GM19467 (cell line): ENCODE measurements at regions not wholly inside any gene's neighbourhood (a gene's known extent, or its start where the extent isn't known, plus 50 kb on each side); places are given as distances from the start of the nearest gene placed in this dataset.
"Not testable (repeated sequence)": the region's sequence is repeated elsewhere in the genome, so short reads cannot be mapped to it uniquely, and the experiment has no call there.

ENCODE experiments used
- ATAC-seq: cut with Tn5 transposase; IDR thresholded peaks from one replicate; pipeline ENCODE4 v1.9.1; 2021; ENCODE audit warnings: mild to moderate bottlenecking, moderate library complexity; ENCODE audit not compliant: unreplicated experiment

DNA sequence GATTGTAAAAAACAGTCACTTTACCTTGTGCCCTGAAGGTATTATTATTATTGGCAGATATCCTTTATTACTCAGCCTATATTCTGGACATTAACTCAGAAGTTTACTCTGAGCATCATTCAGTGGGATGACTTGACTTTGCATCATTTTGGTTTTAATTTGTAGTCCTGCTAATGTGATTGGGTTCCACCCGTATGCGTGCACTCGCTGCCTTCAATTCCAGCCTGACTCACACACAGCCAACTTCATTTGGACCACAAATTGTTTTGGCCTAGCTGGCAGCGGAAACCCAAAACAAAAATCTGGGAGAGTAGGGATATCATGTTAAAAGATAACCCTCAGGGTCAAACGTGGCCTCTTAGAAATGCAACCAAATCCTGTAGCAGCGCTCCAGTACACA, 704.4 kb upstream of the SLC35B3 start:
- ATAC-seq: no peak

- ATAC-seq: no peak
Observed at GRCh38 chr6:9138936-9139335, 703.6 kb upstream of the SLC35B3 start.

GRCh38 chr6:9136141-9136822, 700.9 kb upstream of the SLC35B3 start:
- no peak for ATAC-seq

DNA sequence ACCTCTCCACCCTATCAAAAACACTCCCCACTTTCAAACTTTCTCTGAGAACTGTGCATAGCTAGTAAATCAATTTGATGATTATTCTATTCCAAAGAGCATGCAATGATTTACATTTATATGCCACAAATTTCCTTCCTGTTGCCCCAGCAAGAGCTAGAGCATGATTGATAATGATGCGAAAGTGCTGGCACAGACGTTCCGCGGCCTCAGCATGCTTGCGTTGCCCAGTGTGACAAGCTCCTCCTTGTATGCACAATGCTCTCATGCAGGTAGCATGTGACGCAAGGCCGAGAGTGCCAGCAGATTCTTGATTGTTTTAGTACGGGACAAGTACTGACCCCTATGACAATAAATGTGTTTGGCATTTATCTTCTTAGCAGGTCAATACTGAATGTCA, 696.3 kb upstream of the SLC35B3 start:
- no peak for ATAC-seq

DNA sequence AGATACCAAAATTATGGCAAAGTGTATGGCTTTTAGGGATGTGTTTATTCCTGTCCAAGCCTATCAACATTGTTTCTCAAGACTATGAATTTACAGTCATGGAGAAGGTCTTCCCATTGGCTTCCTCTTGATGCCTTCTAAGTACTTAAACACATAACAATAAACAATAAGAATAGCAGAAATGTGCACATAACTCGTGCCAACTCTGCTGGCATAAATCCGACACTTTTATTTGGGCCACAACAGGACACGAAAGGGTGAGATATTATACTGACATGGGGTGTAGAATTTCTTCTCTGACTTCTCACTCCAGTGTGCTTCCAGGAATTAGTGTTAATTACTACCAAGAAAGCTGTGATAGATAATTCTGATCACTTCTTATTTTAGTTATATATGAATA, 695.9 kb upstream of the SLC35B3 start:
- ATAC-seq: no peak

DNA sequence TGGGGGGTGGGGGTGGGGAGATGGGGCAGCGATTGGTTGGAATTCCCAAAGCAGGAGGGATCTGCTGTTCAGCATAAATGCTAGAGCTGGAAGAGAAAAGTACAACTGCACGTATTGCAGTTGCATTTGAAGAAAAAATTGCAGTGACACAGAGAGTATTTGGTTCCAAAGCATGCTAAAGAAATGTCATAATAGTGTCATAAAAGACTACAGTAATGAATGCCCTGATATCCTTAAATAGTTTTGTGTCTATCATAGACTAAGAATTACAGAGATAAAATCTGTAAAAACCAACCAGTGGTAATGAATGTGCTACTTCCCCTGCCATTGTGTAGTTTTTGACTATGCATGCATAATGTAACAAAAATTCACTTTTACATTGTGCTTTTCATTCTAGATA, 693.6 kb upstream of the SLC35B3 start:
- ATAC-seq: no peak

DNA sequence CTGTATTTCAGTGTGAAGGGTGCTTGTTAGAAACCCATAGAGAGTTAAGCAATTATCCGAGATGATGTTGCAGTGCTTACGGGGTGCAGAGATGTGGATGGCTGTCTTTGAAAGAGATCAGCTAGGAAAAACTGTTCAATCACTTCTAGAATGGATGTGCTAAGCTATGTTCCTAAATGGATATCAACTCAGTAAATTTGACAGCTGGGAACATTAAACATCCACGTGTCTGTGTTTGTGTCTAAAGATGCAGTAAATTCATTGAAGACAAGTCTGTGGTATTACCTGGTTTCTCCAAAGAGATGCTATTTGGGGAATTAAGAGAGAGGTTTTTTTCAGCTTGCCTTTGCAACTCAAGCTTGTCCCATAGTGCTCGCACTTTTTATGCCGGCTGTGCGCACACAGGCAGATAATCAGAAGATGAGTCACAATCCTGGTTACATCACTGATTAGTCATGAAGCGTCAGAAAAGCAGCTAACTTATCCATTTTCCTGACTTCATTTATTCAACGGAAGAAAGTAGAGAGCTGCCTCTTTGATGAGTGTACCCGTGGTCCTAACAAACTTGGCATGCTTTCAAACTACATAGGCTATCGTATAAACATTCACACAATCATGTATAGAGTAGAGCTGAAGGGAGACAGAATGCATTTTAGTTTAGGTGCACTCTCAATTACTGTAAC, 691.7 kb upstream of the SLC35B3 start:
- no peak for ATAC-seq

- ATAC-seq: not testable (repeated sequence)
Observed at GRCh38 chr6:9126034-9126433, 690.7 kb upstream of the SLC35B3 start.

GRCh38 chr6:9121549-9121948, 686.2 kb upstream of the SLC35B3 start:
- no peak for ATAC-seq

GRCh38 chr6:9116026-9116425, 680.7 kb upstream of the SLC35B3 start:
- ATAC-seq: no peak

GRCh38 chr6:9112544-9112943, 677.2 kb upstream of the SLC35B3 start:
- ATAC-seq: no peak

DNA sequence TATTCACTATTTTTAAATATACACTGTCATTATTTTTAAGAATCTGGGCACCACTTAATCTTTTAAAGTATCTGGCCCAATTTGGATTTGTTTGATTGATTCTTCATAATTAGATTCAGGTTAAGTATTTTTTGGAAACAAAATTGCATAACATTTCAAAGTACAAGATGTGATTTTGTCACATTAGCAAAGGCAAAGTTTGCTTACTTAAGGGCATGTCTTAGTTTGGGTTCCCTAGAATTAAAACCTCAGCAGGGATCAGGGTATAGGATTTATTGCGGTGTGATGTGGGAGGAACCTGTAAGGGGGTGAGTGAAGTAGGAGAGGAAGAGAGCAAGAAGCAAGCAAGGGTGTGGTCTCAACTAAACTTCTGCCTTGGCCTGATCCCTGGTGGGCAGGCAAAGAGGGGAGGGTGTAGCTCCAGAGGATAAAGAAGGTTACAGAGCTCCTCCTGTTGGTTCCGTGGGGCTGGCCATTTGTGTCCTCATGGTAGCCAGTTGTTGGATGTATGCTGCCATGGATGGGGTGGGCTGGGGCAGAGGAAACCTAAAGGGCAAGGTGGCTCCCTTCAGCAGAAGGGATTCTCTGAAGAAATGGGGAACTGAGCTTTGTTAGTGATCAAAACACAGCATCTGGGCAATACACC, 668.7 kb upstream of the SLC35B3 start:
- no peak for ATAC-seq

DNA sequence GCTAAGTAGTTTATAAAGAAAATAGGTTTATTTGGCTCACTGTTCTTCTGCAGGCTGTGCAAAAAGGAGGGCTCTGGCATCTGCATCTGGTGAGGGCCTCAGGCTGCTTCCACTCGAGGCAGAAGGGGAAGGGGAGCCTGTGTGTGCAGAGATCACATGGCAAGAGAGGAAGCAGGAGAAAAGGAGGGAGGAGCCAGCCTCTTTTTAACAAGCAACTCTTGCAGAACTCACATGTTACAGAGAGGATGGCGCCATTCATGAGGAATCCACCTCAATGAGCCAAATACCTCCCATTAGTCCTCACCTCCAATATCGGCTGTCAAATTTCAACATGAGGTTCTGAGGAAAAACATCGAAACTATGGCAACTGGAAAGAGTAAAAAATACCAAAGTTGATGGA, 666.6 kb upstream of the SLC35B3 start:
- ATAC-seq: no peak

- no peak for ATAC-seq
Observed at GRCh38 chr6:9100869-9101580, 665.7 kb upstream of the SLC35B3 start.

GRCh38 chr6:9095729-9096128, 660.4 kb upstream of the SLC35B3 start:
- no peak for ATAC-seq

- no peak for ATAC-seq
Observed at GRCh38 chr6:9095137-9095536, 659.8 kb upstream of the SLC35B3 start.

DNA sequence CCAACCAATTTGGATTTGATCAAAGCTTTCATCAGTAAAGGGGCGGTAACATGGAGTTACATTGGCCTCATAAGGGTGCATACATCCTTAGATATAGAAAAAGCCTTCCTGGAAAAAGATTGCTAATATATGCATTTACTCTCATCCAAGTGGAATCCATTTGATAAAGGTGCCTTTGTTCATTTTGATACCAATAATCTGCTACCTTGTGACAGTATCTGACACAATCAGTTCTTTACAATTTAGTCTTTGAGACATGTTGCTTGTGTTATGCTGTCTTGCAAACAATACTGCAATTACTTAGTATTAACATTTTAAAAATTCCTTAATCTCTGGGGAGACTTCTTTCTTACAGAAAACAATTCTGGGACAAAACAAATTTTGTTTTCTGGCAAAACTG, 654.4 kb upstream of the SLC35B3 start:
- no peak for ATAC-seq

- no peak for ATAC-seq
Observed at GRCh38 chr6:9087470-9087869, 652.1 kb upstream of the SLC35B3 start.

- no peak for ATAC-seq
Observed at GRCh38 chr6:9086331-9086730, 651.0 kb upstream of the SLC35B3 start.

DNA sequence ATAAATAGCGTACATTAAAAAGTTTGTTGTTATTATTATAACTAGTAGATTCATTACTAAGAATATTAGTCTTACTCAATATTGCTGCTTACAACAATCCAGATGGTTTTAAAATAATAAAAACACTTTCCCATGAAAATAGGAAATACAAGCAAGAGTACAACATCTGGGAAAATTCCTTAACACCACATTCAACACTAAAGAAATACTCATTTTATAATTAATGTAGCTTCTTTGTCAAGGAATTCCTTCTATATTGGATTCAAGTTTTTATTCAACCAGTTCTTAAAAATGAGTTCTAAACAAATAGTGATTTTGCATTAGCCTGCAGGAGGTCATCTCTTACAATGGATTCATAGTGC, 650.3 kb upstream of the SLC35B3 start:
- ATAC-seq: no peak

- no peak for ATAC-seq
Observed at GRCh38 chr6:9085054-9085708, 649.8 kb upstream of the SLC35B3 start.
